Aorta (tissue), 5 donors: ENCODE measurements at regions not wholly inside any gene's neighbourhood (a gene's known extent, or its start where the extent isn't known, plus 50 kb on each side); places are given as distances from the start of the nearest gene placed in this dataset.

Experiments
- ATAC-seq: fragments of 200-7000 bp; cut with Tn5 transposase; one replicate; pipeline ENCODE4 v1.9.1; 2022; ENCODE audit warnings: moderate library complexity; ENCODE audit not compliant: low FRiP score
- DNase-seq, 2 donors: peaks; one replicate each; pipeline ENCODE4 v3.0.0-alpha.2; 2020
- H3K27ac ChIP-seq, 2 donors: one replicate each; pipeline ENCODE4 v1.5.1; 2013; ENCODE audit warnings: low read length in 2 of 2, mild to moderate bottlenecking in 2 of 2, moderate library complexity in 2 of 2, control low read depth in 1 of 2, inconsistent platforms in 1 of 2, low read depth in 1 of 2
- H3K27me3 ChIP-seq, 2 donors: one replicate each; pipeline ENCODE4 v1.6.1; 2013; ENCODE audit warnings: control low read depth in 1 of 2, low read length in 1 of 2, mild to moderate bottlenecking in 1 of 2, moderate library complexity in 1 of 2; ENCODE audit not compliant: insufficient read depth in 2 of 2, control insufficient read depth in 1 of 2
- H3K36me3 ChIP-seq, 2 donors: one replicate each; pipeline ENCODE4 v1.6.1; 2013; ENCODE audit warnings: control low read depth in 1 of 2, low read length in 1 of 2, mild to moderate bottlenecking in 1 of 2; ENCODE audit not compliant: insufficient read depth in 2 of 2, control insufficient read depth in 1 of 2
- H3K4me1 ChIP-seq, 2 donors: one replicate each; pipeline ENCODE4 v1.6.1; 2013; ENCODE audit warnings: low read length in 2 of 2, control low read depth in 1 of 2, mild to moderate bottlenecking in 1 of 2, moderate library complexity in 1 of 2; ENCODE audit not compliant: insufficient read depth in 2 of 2, control insufficient read depth in 1 of 2
- H3K4me3 ChIP-seq, 2 donors: one replicate each; pipeline ENCODE4 v1.5.1; 2013; ENCODE audit warnings: low read length in 2 of 2, control low read depth in 1 of 2, mild to moderate bottlenecking in 1 of 2
- H3K9me3 ChIP-seq: one replicate; pipeline ENCODE4 v1.6.1; 2013; ENCODE audit warnings: mild to moderate bottlenecking, low read length; ENCODE audit not compliant: control insufficient read depth
- WGBS, 2 donors: extraction: QIAGEN DNeasy Blood & Tissue Kit; methylation state at CpG; one replicate each; pipeline ENCODE4 v1.1.7; 2013; 5-methylcytosine and 5-hydroxymethylcytosine counted together
- intact Hi-C, 2 donors: fragments of 100-400 bp; cut with DNase I; formaldehyde crosslinking; loops; one replicate each; pipeline versions ENCODE4 v1.14.2 to v1.15.0; 2022
- donor health status: healthy with polysubstance abuse.
- donor health status: Bipolar disorder and iron deficiency.
- donor health status: DM: no; HTN: no; CAD: no.
- donor health status: DM: no; HTN: no; CAD: no.
- donor health status: DM: yes; HTN: yes; CAD: no.

DNA sequence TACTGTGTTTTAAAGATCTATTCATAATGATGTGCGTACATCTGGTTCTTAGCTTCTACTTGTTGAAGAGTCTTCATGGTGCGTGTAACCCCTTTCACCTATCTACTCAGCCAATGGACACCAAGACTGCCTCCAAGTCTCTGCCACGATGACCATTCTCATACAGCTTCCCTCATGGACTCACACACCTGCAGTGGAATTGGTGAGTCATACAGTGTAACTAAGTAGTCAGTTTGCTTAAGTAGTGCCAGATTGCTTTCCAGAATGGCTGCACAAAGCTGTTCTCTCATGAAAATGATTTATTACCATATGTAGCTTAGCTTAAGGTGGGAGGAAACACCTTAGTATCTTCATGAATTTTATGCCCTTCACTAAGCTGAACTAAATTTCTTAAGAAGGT is 112.3 kb downstream of the AKAP11 start:
- DNase-seq = no peak
- Histone ChIP-seq H3K27ac (no peak overlapping the region), H3K36me3 (no peaks in the 10 kb centered on the region), H3K9me3 (peaks cover 2% of the 10 kb centered on the region), H3K4me3 (no peak overlapping the region), H3K27me3 (no peaks in the 10 kb centered on the region), H3K4me1 (no peaks in the 10 kb centered on the region)
- intact Hi-C loops = no loop called here
- WGBS, 2 donors = 94% methylated on average over 3 of the region's 3 CpGs
- ATAC-seq = no peak

DNA sequence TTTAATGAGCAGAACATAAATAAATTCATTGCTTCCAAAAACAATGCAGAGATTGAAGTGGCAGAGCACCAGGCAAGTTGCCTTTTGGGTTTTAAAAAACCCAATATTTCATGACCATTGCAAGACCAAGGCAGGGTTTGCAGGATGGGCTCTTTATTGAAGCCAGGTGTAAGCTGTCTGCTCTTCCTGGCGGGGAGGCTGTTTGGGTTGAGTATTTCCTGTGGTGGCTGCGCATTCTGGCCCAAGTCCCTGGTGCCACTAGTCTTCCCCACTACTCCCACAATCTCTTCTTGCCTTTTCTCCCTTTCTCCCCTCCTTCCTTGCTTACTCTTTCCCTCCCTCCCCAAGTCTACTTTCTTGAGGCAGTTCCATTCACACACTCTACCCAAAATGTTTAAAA is 116.4 kb downstream of the AKAP11 start:
- Histone ChIP-seq H3K27me3 (no peaks in the 10 kb centered on the region), H3K4me1 (no peaks in the 10 kb centered on the region), H3K4me3 (no peak overlapping the region), H3K27ac (no peak overlapping the region), H3K9me3 (peaks cover 2% of the 10 kb centered on the region), H3K36me3 (no peaks in the 10 kb centered on the region)
- DNase-seq = no peak
- WGBS, 2 donors = 63 to 75% methylated on average over 2 of the region's 2 CpGs
- intact Hi-C loops = no loop called here
- ATAC-seq = no peak

DNA sequence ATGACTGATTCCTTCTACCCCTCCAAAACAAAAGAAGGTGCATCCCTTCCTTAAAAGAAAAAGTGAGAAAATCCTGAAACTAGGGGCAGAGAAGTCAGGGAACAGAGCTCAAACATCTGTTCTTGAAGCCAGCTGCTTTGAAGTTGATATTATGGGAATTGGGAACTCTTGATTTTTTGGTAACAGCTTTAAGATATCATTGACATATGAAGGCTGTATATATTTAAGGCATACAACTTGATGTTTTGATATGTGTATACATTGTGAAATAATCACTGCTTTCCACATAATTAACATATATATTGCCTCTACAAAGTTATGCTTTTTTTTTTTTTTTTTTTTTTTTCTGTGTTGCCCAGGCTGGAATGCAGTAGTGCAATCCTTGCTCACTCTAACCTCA is 117.1 kb downstream of the AKAP11 start:
- Histone ChIP-seq H3K27ac (no peak overlapping the region), H3K36me3 (no peaks in the 10 kb centered on the region), H3K9me3 (peaks cover 2% of the 10 kb centered on the region), H3K4me1 (no peaks in the 10 kb centered on the region), H3K27me3 (no peaks in the 10 kb centered on the region), H3K4me3 (no peak overlapping the region)
- intact Hi-C loops = no loop called here
- no peak for ATAC-seq
- DNase-seq = no peak

DNA sequence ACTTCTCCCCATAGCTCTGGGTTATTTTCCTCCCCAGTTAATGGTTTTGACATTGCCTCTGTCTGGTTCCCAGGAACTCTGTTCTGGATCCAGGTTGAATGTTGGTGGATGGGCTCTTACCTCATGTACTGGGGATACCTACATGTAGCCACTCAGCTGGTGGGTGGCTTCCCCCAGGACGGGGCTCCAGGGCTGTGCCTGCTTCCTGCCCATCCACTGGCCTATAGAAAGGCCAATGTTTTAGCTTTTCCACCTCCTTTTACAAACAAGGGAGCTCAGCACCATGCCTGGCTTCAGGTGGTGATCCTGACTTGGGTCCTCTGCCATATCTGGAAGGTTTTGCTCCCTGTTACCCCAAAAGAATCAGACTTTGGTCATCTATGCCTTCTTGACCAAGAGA is 120.2 kb downstream of the AKAP11 start:
- Histone ChIP-seq H3K27ac (no peak overlapping the region), H3K36me3 (no peaks in the 10 kb centered on the region), H3K27me3 (peaks cover 0 to 2% of the 10 kb centered on the region in 2 donors), H3K4me3 (no peak overlapping the region), H3K4me1 (no peaks in the 10 kb centered on the region), H3K9me3 (no peaks in the 10 kb centered on the region)
- DNase-seq (no peak), ATAC-seq (no peak)
- 56 to 73% methylated on average over 1 of the region's 1 CpG for WGBS, 2 donors
- intact Hi-C loops = no loop called here

DNA sequence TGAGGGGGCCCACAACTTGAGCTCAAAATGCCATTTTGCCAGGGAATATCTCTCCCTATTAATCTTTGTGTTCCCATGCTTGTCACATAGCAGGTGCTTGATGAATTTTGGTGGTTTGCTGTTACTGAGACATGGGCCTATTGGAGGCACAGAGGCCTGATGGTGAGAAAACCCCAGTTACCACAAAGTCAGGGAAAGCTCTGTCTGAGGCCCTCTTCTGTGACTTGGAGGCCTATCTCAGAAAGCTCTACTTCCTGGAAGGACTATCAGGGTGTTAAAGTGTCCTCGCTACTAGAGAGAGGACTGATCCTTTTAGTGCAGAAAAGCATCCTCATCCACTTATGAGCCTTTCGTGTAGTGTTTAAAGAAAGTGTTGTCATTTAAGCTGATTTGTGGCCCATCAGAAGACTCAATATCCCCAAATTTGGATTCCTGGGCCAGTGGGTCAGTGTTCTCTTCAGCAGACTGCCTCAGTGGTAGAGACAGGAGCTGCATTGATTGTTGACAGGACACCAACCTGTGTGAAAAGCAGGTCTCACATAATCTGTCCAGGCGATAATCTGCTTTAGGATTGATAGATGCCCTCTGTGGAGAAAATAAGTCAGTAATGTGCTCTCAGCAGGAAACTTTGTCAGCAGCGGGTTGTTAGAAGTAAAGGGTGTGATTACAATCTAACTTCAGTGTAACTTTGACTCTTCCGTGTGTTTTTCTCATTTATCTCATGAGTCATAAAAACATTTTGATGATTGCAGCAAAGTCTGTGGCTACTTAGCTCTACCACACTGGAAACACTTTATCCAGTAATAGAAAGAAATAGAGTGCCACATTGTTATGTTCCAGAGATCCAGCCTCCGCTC is 121.0 kb downstream of the AKAP11 start:
- Histone ChIP-seq H3K9me3 (no peaks in the 10 kb centered on the region), H3K4me3 (no peak overlapping the region), H3K27me3 (peaks cover 0 to 2% of the 10 kb centered on the region in 2 donors), H3K4me1 (no peaks in the 10 kb centered on the region), H3K27ac (no peak overlapping the region), H3K36me3 (no peaks in the 10 kb centered on the region)
- ATAC-seq = no peak
- 86 to 89% methylated on average over 6 of the region's 6 CpGs for WGBS, 2 donors
- intact Hi-C loops = no loop called here
- DNase-seq = no peak

DNA sequence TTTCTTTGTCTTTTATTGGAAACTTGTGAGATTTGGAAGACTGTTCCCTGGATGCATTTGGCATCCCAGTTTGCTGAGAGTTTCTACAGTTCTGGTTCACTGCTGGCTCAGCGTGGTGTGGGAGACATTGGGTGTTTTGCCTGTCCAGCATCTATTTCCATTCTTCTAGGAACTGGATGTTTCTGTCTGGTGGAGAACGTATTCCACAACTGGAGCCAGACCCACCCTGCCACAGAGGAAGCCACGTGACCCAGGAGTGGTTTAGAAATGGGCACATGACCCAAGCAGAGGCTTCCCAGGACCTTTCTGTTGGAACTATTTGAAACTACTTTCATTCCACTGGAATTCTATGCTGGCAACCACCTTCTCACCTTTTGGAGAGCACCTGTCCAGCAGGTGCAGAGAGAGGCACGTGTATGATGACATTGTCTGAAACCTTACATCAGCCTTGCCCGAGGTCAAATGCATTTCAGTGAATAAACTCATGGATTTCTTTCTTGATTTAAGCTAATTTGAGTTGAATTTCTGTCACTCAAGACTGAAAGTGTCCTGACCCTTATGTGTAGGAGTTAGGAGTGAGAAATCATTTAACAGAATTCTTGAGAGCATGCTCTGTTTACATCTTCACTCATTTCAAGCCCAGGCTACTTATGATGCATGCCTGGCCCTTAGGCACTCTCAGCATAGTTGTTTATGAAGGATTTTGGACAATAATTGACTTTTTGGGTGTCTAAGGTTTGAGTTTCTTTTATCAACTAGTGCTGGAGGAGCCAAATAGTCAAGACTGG is 121.8 kb downstream of the AKAP11 start:
- intact Hi-C loops = no loop called here
- H3K9me3 ChIP-seq = peaks cover 2% of the 10 kb centered on the region
- H3K36me3 ChIP-seq = no peaks in the 10 kb centered on the region
- peaks cover 0 to 2% of the 10 kb centered on the region in 2 donors for H3K27me3 ChIP-seq
- ATAC-seq (no peak), DNase-seq (no peak)
- no peaks in the 10 kb centered on the region for H3K4me1 ChIP-seq
- H3K27ac ChIP-seq = no peak overlapping the region
- 75 to 83% methylated on average over 5 of the region's 5 CpGs for WGBS, 2 donors
- H3K4me3 ChIP-seq = no peak overlapping the region

DNA sequence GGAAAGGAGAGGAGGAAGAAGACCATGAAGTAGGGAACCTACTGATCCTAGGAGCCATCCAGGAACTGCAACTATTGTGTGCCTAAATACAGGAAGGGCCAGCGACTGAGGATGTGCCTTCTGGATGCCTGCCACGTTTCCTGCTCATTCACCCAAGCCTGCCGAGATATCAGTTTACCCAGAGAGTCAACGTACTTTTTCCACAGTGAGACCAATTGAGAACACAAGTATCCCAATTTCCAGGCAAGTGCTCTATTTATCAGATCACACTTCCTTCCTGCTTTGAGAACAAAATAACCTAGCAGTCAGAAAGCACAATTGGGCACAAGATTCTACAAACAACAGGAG is 122.4 kb downstream of the AKAP11 start:
- intact Hi-C loops = no loop called here
- no peaks in the 10 kb centered on the region for H3K4me1 ChIP-seq
- peaks cover 0 to 2% of the 10 kb centered on the region in 2 donors for H3K27me3 ChIP-seq
- 79 to 82% methylated on average over 4 of the region's 4 CpGs for WGBS, 2 donors
- no peaks in the 10 kb centered on the region for H3K36me3 ChIP-seq
- no peak for ATAC-seq
- H3K9me3 ChIP-seq = peaks cover 2% of the 10 kb centered on the region
- DNase-seq = no peak
- H3K4me3 ChIP-seq = no peak overlapping the region
- H3K27ac ChIP-seq = no peak overlapping the region

DNA sequence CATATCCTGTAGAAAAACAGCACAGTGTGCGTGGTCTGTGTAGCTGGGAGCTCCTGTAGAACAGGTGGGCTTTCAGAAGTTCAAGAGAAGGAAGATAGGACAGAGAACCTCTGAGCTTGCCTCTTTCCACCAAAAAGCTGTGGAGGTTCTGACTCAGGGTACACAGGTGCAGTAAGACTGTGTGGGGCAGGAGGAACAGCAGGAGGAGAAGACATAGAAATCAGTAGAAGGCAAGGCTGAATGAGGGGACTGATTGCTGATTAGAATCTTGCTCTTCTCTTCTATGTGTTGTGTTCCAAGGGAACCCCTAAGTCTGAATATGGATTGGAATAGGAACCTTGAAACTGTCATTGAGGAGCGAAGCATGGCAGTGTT is 122.7 kb downstream of the AKAP11 start:
- intact Hi-C loops = no loop called here
- Histone ChIP-seq H3K27ac (no peak overlapping the region), H3K4me3 (no peak overlapping the region), H3K9me3 (peaks cover 2% of the 10 kb centered on the region), H3K27me3 (peaks cover 0 to 2% of the 10 kb centered on the region in 2 donors), H3K36me3 (no peaks in the 10 kb centered on the region), H3K4me1 (no peaks in the 10 kb centered on the region)
- 71 to 97% methylated on average over 2 of the region's 2 CpGs for WGBS, 2 donors
- no peak for ATAC-seq
- no peak for DNase-seq
